D721Med (cell line): ENCODE measurements at regions not wholly inside any gene's neighbourhood (a gene's known extent, or its start where the extent isn't known, plus 50 kb on each side); places are given as distances from the start of the nearest gene placed in this dataset.

Experiments used
- DNase-seq: peaks from one replicate; pipeline ENCODE4 v3.0.0; 2011; ENCODE audit warnings: low spot score; ENCODE audit not compliant: insufficient read length
- FAIRE-seq: peaks from 2 replicates; lab custom pipeline; 2011; peaks lifted over from hg19 to GRCh38; lab: Jason Lieb, UNC
- TF ChIP-seq, protein P1 (sequence below): IDR thresholded peaks from 2 replicates; pipeline ENCODE4 v1.5.1; 2012; ENCODE audit warnings: mild to moderate bottlenecking, control low read depth; ENCODE audit not compliant: insufficient read depth; ENCODE audit errors: missing control alignments

DNA sequence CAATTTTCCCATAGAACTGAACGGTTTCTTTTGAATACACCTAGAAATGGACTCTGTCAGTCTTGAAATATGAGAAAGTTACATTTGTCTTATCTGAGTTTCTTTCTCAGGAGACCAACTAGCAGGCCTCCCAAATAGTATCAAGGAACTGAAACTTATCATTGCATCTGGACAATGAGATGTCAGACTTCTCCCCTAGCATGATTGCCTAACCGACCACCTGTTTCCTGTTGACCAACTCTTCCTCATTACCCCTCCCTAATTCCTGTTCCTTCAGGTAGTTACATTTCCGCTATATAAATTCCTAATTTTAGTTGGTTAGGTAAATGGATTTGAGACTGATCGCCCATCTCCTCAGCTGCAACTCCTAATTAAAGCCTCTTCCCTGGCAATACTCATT is 1587.3 kb downstream of the NCAM2 start:
- FAIRE-seq (no peak), DNase-seq (no peak)
- TF ChIP-seq, protein P1, sequence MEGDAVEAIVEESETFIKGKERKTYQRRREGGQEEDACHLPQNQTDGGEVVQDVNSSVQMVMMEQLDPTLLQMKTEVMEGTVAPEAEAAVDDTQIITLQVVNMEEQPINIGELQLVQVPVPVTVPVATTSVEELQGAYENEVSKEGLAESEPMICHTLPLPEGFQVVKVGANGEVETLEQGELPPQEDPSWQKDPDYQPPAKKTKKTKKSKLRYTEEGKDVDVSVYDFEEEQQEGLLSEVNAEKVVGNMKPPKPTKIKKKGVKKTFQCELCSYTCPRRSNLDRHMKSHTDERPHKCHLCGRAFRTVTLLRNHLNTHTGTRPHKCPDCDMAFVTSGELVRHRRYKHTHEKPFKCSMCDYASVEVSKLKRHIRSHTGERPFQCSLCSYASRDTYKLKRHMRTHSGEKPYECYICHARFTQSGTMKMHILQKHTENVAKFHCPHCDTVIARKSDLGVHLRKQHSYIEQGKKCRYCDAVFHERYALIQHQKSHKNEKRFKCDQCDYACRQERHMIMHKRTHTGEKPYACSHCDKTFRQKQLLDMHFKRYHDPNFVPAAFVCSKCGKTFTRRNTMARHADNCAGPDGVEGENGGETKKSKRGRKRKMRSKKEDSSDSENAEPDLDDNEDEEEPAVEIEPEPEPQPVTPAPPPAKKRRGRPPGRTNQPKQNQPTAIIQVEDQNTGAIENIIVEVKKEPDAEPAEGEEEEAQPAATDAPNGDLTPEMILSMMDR, result no peak

DNA sequence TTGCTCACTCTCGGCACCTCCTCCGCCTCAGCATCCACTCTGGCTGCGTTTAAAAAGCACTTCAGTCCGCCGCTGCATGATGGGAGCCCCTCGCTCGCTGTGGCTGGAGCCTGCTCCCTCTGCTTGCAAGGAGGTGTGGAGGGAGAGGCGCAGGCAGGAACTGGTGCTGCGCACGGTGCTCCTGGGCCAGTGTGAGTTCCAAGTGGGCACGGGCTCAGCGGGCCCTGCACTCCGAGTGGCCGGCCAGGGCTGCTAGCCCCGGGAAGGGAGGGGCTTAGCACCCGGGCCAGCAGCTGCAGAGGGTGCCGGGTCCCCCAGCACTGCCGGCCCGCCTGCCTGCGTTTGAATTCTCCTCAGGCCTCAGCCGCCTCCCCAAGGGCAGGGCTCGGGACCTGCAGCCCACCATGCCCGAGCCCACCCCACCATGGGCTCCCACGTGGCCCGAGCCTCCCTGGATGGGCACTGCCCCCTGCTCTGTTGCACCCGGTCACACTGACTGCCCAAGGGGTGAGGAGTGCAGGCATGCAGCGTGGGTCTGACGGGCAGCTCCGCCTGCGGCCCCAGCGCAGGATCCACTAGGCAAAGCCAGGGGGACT is 1599.5 kb downstream of the NCAM2 start:
- DNase-seq (no peak), FAIRE-seq (no peak)
- TF ChIP-seq, protein P1, result no peak

DNA sequence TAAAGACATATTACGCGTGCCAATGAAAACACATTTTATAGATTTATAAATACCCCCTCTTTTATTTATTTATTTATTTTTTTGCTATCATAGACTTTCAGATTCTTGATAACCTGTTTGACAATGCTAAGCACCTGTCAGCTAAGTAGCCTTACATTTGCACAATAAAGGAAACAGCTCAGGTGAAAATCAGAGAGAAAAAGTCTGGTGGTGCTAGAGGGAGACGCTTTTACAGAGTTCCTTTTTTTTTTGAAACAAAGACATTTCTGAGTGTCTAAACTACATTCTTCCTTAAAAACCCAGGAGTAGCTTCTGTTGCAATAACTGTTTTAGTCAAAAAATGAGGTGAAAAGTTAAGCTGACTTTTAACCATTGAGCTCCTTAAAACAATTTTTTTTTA is 1611.6 kb downstream of the NCAM2 start:
- no peak for DNase-seq
- TF ChIP-seq, protein P1, result no peak
- FAIRE-seq, result no peak

- TF ChIP-seq, protein P1, result no peak
- DNase-seq (no peak), FAIRE-seq (no peak)
Measured at GRCh38 chr21:22627911-22628310, 1629.7 kb downstream of the NCAM2 start.

DNA sequence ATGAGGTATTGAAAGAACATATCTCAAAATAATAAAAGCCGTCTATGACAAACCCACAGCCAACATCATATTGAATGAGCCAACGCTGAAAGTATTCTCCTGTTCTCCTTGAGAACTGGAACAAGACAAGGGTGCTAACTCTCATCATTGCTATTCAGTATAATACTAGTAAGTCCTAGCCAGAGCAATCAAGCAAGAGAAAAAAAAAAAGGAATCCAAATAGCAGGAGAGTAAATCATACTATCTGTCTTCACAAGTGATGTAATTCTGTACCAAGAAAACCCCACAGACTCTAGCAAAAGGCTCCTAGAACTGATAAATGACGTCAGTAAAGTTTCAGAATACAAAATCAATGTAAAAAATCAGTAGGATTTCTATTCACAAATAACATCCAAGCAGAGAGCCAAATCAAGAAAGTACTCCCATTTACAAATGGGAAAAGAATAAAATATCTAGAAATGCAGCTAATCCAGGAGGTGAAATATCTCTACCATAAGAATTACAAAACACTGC is 1632.8 kb downstream of the NCAM2 start:
- TF ChIP-seq, protein P1, result no peak
- FAIRE-seq (no peak), DNase-seq (no peak)

- DNase-seq, result no peak
- TF ChIP-seq, protein P1, result no peak
- no peak for FAIRE-seq
Measured at GRCh38 chr21:22632176-22632575, 1634.0 kb downstream of the NCAM2 start.

DNA sequence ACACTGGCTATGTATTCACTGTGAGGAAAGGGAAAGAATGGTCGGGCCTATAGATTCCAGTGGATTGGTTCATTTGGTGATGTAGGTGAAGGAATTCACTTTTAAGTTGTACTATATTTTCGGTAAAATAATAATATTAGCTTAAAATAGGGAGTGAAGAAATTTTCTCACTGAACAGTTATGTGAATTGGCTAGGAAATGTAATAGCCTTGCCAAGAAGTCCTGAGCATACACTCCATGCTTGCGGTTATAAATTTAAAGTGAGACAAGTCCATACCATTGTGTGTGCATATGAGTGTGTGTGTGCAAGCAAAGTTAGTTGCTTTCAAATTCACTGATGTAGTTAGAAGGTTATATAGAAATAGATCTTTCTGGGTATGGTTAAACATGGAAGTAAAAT is 1651.0 kb downstream of the NCAM2 start:
- TF ChIP-seq, protein P1, result no peak
- DNase-seq (no peak), FAIRE-seq (no peak)
